NCI-H774 (cell line): ENCODE measurements at regions not wholly inside any gene's neighbourhood (a gene's known extent, or its start where the extent isn't known, plus 50 kb on each side); places are given as distances from the start of the nearest gene placed in this dataset.

Experiments
- DNase-seq: peaks from one replicate; lab custom pipeline; 2025; lab: John Stamatoyannopoulos, UW

GRCh38 chr2:211228559-211228958 is 672.2 kb downstream of the CPS1 start:
- DNase-seq, result no peak

- no peak for DNase-seq
These were observed 681.3 kb downstream of the CPS1 start for GRCh38 chr2:211237586-211238275.

GRCh38 chr2:211241891-211242290 is 685.5 kb downstream of the CPS1 start:
- DNase-seq, result no peak

- DNase-seq, result no peak
These were observed 691.4 kb downstream of the CPS1 start for GRCh38 chr2:211247751-211248150.

- no peak for DNase-seq
These were observed 692.4 kb downstream of the CPS1 start for GRCh38 chr2:211248841-211249240.

- no peak for DNase-seq
These were observed 694.6 kb downstream of the CPS1 start for GRCh38 chr2:211251016-211251415.

- DNase-seq, result no peak
These were observed 702.4 kb downstream of the CPS1 start for GRCh38 chr2:211258646-211259335.

- no peak for DNase-seq
These were observed 703.6 kb downstream of the CPS1 start for GRCh38 chr2:211259831-211260476.

GRCh38 chr2:211270257-211270656 is 713.9 kb downstream of the CPS1 start:
- DNase-seq, result no peak

GRCh38 chr2:211281430-211282073 is 725.2 kb downstream of the CPS1 start:
- DNase-seq, result no peak

- no peak for DNase-seq
These were observed 746.3 kb downstream of the CPS1 start for GRCh38 chr2:211302676-211303075.

- no peak for DNase-seq
These were observed 750.5 kb downstream of the CPS1 start for GRCh38 chr2:211306929-211307328.
